Thyroid gland (tissue), 4 donors: ENCODE measurements at regions not wholly inside any gene's neighbourhood (a gene's known extent, or its start where the extent isn't known, plus 50 kb on each side); places are given as distances from the start of the nearest gene placed in this dataset.

Experiments used
- POLR2A ChIP-seq, 2 donors: fragments of 450-650 bp; IDR thresholded peaks; one replicate each; pipeline ENCODE4 v1.6.1; 2017; ENCODE audit warnings: antibody characterized with exemption in 2 of 2, mild to moderate bottlenecking in 2 of 2, moderate library complexity in 1 of 2
- TF ChIP-seq, protein P1 (sequence below), 6 experiments: fragments of 200-600 bp in 3 of 6; fragments of 450-650 bp in 3 of 6; sonication (generic) in 3 of 6; IDR thresholded peaks; one replicate each; pipeline ENCODE4 v1.5.1; 2016 to 2019; ENCODE audit warnings: antibody characterized with exemption in 6 of 6, mild to moderate bottlenecking in 2 of 6, inconsistent platforms in 1 of 6, moderate library complexity in 1 of 6

DNA sequence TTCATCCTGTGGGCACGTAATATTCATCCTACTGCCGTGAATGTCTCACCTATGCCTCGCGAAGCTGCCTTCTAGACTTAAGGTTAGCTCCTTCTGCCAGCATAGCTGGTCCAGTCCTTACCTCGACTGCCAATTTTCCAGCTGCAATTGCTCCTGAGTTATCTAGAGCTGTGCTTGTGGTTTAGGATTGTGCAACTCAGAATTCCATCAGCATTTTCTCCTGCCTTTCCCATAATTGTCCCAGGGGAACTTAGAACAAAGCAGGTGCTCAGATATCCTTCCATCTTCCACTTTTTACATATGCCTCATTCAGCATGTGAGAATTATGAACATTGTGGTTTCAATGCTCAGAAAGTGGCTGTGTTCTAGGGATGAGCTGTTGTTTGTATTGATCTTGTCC is 131.4 kb upstream of the ADGRL3 start:
- TF ChIP-seq POLR2A (IDR thresholded peaks at IDR 0.05): no peak
- TF ChIP-seq, protein P1, sequence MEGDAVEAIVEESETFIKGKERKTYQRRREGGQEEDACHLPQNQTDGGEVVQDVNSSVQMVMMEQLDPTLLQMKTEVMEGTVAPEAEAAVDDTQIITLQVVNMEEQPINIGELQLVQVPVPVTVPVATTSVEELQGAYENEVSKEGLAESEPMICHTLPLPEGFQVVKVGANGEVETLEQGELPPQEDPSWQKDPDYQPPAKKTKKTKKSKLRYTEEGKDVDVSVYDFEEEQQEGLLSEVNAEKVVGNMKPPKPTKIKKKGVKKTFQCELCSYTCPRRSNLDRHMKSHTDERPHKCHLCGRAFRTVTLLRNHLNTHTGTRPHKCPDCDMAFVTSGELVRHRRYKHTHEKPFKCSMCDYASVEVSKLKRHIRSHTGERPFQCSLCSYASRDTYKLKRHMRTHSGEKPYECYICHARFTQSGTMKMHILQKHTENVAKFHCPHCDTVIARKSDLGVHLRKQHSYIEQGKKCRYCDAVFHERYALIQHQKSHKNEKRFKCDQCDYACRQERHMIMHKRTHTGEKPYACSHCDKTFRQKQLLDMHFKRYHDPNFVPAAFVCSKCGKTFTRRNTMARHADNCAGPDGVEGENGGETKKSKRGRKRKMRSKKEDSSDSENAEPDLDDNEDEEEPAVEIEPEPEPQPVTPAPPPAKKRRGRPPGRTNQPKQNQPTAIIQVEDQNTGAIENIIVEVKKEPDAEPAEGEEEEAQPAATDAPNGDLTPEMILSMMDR (IDR thresholded peaks at IDR 0.05): no peak
